A549 (cell line): ENCODE measurements at regions not wholly inside any gene's neighbourhood (a gene's known extent, or its start where the extent isn't known, plus 50 kb on each side); places are given as distances from the start of the nearest gene placed in this dataset.

Experiments
- ATAC-seq, 2 experiments: fragments of 200-7000 bp in 1 of 2; fragments of >200 bp in 1 of 2; cut with Nextera tagmentation in 1 of 2; cut with Tn5 transposase in 1 of 2; 3 replicates each; pipeline versions ENCODE4 v1.8.0 to v1.9.1; 2018 to 2020; ENCODE audit warnings: mild to moderate bottlenecking in 1 of 2, moderate library complexity in 1 of 2
- CTCF ChIA-PET: fragments of 300-600 bp; sonication (Branson Sonifier 250); formaldehyde crosslinking; extraction: SDS; loops from one replicate; lab custom pipeline; 2021; ENCODE audit warnings: antibody characterized with exemption, inconsistent platforms; lab: Yijun Ruan, JAX
- POLR2A ChIA-PET: fragments of 350-600 bp; formaldehyde crosslinking; extraction: SDS; loops from one replicate; lab custom pipeline; 2021; ENCODE audit warnings: antibody characterized with exemption, inconsistent platforms; lab: Yijun Ruan, JAX
- DNase-seq, 2 experiments: peaks; one replicate each; pipeline versions ENCODE4 v3.0.0 to v3.0.0-alpha.2; 2011 to 2016; ENCODE audit warnings: low read depth in 1 of 2, low spot score in 1 of 2
- FAIRE-seq: peaks from 2 replicates; lab custom pipeline; 2011; peaks lifted over from hg19 to GRCh38; lab: Jason Lieb, UNC
- H3K27ac ChIP-seq, 2 experiments: fragments of >200 bp; sonication (Bioruptor Twin); formaldehyde crosslinking; 3 replicates each; pipeline ENCODE4 v1.5.1; 2016 to 2017
- H3K4me1 ChIP-seq: fragments of >200 bp; sonication (Bioruptor Twin); formaldehyde crosslinking; 3 replicates; pipeline ENCODE4 v1.6.1; 2016
- H3K4me2 ChIP-seq: fragments of >200 bp; sonication (Bioruptor Twin); formaldehyde crosslinking; 3 replicates; pipeline ENCODE4 v1.6.1; 2016
- H3K4me3 ChIP-seq: fragments of >200 bp; sonication (Bioruptor Twin); formaldehyde crosslinking; 3 replicates; pipeline ENCODE4 v1.5.1; 2016
- H3K9me3 ChIP-seq: fragments of >200 bp; sonication (Bioruptor Twin); formaldehyde crosslinking; 3 replicates; pipeline ENCODE4 v1.6.1; 2016
- BHLHE40 ChIP-seq: IDR thresholded peaks from 2 replicates; pipeline ENCODE4 v1.6.1; 2012; ENCODE audit warnings: low read depth, low read length, inconsistent platforms
- CBX2 ChIP-seq: fragments of 200-600 bp; sonication (generic); IDR thresholded peaks from 2 replicates; pipeline ENCODE4 v1.6.1; 2016; ENCODE audit warnings: low read depth, mild to moderate bottlenecking, borderline replicate concordance
- CBX8 ChIP-seq: fragments of 200-600 bp; sonication (generic); IDR thresholded peaks from 2 replicates; pipeline ENCODE4 v1.6.1; 2016
- ESRRA ChIP-seq: fragments of 150-350 bp; IDR thresholded peaks from 2 replicates; pipeline ENCODE4 v1.6.1; 2014; ENCODE audit warnings: mild to moderate bottlenecking, low read length, borderline replicate concordance
- FOSB ChIP-seq: fragments of 250-450 bp; sonication (Bioruptor Pico); IDR thresholded peaks from 2 replicates; pipeline ENCODE4 v1.5.0; 2020; ENCODE audit warnings: mild to moderate bottlenecking, moderate library complexity
- FOSL2 ChIP-seq, 2 experiments: fragments of 450-650 bp in 1 of 2; fragments of >200 bp in 1 of 2; sonication (Bioruptor Twin) in 1 of 2; formaldehyde crosslinking; IDR thresholded peaks; 2 replicates each; pipeline versions ENCODE4 v1.5.0 to v1.6.1; 2016 to 2020; ENCODE audit warnings: mild to moderate bottlenecking in 1 of 2, moderate library complexity in 1 of 2
- FOXS1 ChIP-seq: fragments of 250-450 bp; sonication (Bioruptor Pico); IDR thresholded peaks from 2 replicates; pipeline ENCODE4 v1.5.0; 2020; ENCODE audit warnings: mild to moderate bottlenecking, moderate library complexity
- GATA3 ChIP-seq: IDR thresholded peaks from 2 replicates; pipeline ENCODE4 v1.6.1; 2012; ENCODE audit warnings: borderline replicate concordance
- HEYL ChIP-seq: fragments of 250-450 bp; sonication (Bioruptor Pico); IDR thresholded peaks from 2 replicates; pipeline ENCODE4 v1.8.0; 2021; ENCODE audit warnings: mild to moderate bottlenecking, moderate library complexity
- HOXB13 ChIP-seq: fragments of 250-450 bp; sonication (Bioruptor Pico); IDR thresholded peaks from 2 replicates; pipeline ENCODE4 v1.5.0; 2020; ENCODE audit warnings: low read depth, mild to moderate bottlenecking, moderate library complexity
- JUNB ChIP-seq: fragments of >200 bp; sonication (Bioruptor Twin); formaldehyde crosslinking; IDR thresholded peaks from 2 replicates; pipeline ENCODE4 v1.6.1; 2016
- KDM1A ChIP-seq: fragments of 200-600 bp; sonication (generic); IDR thresholded peaks from 2 replicates; pipeline ENCODE4 v1.6.1; 2016; ENCODE audit warnings: low read depth, mild to moderate bottlenecking
- MAFK ChIP-seq: fragments of 450-650 bp; IDR thresholded peaks from 2 replicates; pipeline ENCODE4 v1.6.1; 2014; ENCODE audit not compliant: partially characterized antibody
- MAX ChIP-seq: IDR thresholded peaks from 2 replicates; pipeline ENCODE4 v1.6.1; 2012
- POLR2A ChIP-seq: IDR thresholded peaks from 2 replicates; pipeline ENCODE4 v1.6.1; 2012; ENCODE audit warnings: mild to moderate bottlenecking, low read length
- POLR2AphosphoS2 ChIP-seq: conservative IDR thresholded peaks from 2 replicates; pipeline ENCODE4 v1.6.1; 2012; ENCODE audit warnings: low read length, improper control_type of control experiment, inconsistent platforms
- RARB ChIP-seq: fragments of 250-450 bp; sonication (Bioruptor Pico); IDR thresholded peaks from 2 replicates; pipeline ENCODE4 v1.8.0; 2021; ENCODE audit warnings: mild to moderate bottlenecking, moderate library complexity
- RNF2 ChIP-seq: fragments of 200-600 bp; sonication (generic); IDR thresholded peaks from 2 replicates; pipeline ENCODE4 v1.6.1; 2016; ENCODE audit warnings: low read depth, mild to moderate bottlenecking, antibody characterized with exemption, moderate library complexity, borderline replicate concordance
- SMC3 ChIP-seq: fragments of >200 bp; sonication (Bioruptor Twin); formaldehyde crosslinking; IDR thresholded peaks from 3 replicates; pipeline ENCODE4 v1.6.1; 2018; ENCODE audit warnings: inconsistent platforms
- SREBF2 ChIP-seq: fragments of 450-650 bp; IDR thresholded peaks from 2 replicates; pipeline ENCODE4 v1.6.1; 2014; ENCODE audit warnings: mild to moderate bottlenecking, moderate library complexity
- TFCP2L1 ChIP-seq: fragments of 250-450 bp; sonication (Bioruptor Pico); IDR thresholded peaks from 2 replicates; pipeline ENCODE4 v1.5.0; 2021; ENCODE audit warnings: mild to moderate bottlenecking
- ZC3H11A ChIP-seq: fragments of 450-650 bp; IDR thresholded peaks from 2 replicates; pipeline ENCODE4 v1.6.1; 2014; ENCODE audit warnings: antibody characterized with exemption, mild to moderate bottlenecking
- ZFP36 ChIP-seq: fragments of 450-650 bp; IDR thresholded peaks from 2 replicates; pipeline ENCODE4 v1.6.1; 2014; ENCODE audit warnings: borderline replicate concordance; ENCODE audit not compliant: partially characterized antibody
- ZSCAN20 ChIP-seq: fragments of 250-450 bp; sonication (Bioruptor Pico); IDR thresholded peaks from 2 replicates; pipeline ENCODE4 v1.8.0; 2022; ENCODE audit warnings: mild to moderate bottlenecking, moderate library complexity
- WGBS: methylation state at CpG from one replicate; pipeline ENCODE4 v1.1.6; 2017; ENCODE audit errors: missing lambda C conversion rate; 5-methylcytosine and 5-hydroxymethylcytosine counted together
- TF ChIP-seq, protein P1 (sequence below): fragments of 150-350 bp; IDR thresholded peaks from 2 replicates; pipeline ENCODE4 v1.6.1; 2014; ENCODE audit warnings: low read depth, mild to moderate bottlenecking, low read length
- TF ChIP-seq, protein P2 (sequence below): IDR thresholded peaks from 2 replicates; pipeline ENCODE4 v1.6.1; 2012

DNA sequence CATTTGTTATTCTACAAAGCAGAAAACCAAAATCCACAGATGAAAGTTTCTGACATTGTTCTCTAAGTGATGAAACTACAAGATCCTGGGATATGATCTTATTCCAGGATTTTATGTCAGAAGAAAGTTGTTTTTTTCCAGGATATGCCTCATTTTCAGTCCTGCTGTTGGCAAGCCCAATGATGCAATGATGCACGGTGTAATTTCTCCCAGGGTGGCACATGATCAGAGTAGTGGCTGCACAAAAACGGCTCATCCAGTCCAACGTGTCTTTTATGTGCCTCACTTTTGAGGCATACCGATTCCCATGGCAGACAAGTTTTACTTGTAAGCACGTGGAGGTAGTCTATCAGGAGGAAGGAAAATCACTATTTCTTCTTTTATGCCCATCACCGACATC lies 302.3 kb upstream of the JAG1 start:
- 81% methylated on average over 6 of the region's 6 CpGs for WGBS
- TF ChIP-seq ZFP36 = no peak
- no peak for TF ChIP-seq MAX
- TF ChIP-seq BHLHE40 = no peak
- no peaks in the 10 kb centered on the region for H3K4me1 ChIP-seq
- H3K4me2 ChIP-seq = no peak overlapping the region
- peak; percentile 56 for FAIRE-seq
- POLR2A ChIA-PET = no interaction called here
- CTCF ChIA-PET = interaction anchor here (0.5 kb wide), 1 partner anchor 301 kb away, joined by 3 read pairs; no protein-coding TSS in a partner anchor
- ATAC-seq = no peak
- H3K4me3 ChIP-seq = no peak overlapping the region
- H3K27ac ChIP-seq = no peak overlapping the region
- no peaks in the 10 kb centered on the region for H3K9me3 ChIP-seq
- no peak for DNase-seq

DNA sequence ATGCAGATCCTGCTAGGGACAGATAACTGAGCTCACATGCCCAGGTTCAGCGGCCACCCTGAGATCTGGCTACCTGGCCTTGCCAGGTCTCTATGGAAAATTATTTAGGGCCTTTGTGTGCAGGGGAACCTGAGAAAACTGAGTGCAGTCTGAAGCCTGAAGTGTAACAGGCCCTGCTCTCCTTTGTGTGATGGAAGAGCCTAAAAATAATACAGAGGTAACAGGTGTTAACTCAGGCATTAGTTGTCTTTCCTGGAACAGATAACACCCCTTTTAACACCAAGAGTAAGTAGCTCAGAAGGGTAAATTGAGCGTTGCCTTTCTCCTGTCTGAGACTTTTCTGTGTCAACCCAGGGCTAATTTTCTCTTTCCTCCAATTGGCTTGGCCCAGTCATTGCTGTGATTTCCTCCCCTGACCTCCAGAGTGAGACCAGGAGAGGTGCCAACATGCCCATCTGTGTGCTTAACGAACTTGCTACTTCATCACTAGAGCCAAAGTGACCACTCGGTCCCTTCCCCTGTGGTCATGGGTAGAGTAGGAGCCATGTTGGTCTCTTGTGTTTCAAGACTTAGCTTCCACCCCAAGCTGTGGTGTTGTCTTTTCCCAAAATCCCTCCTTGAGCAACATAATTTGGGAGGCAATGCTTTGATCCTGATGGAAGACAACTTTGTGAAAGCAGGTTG lies 304.4 kb upstream of the JAG1 start:
- ChIA-PET CTCF (interaction anchor here (0.7 to 1.8 kb wide), 2 partner anchors 24 to 41 kb away, joined by 3 read pairs; no protein-coding TSS in a partner anchor), POLR2A (no interaction called here)
- no peak overlapping the region for H3K27ac ChIP-seq
- no peak overlapping the region for H3K4me2 ChIP-seq
- peaks cover 13% of the 10 kb centered on the region for H3K4me1 ChIP-seq
- H3K9me3 ChIP-seq = no peaks in the 10 kb centered on the region
- ATAC-seq (no peak), FAIRE-seq (no peak)
- 74% methylated on average over 4 of the region's 4 CpGs for WGBS
- no peak for TF ChIP-seq TFCP2L1 (CRISPR knock-in tag)
- no peak for TF ChIP-seq BHLHE40
- no peak for TF ChIP-seq ZC3H11A
- TF ChIP-seq, all 56 proteins: peak for 0
- no peak for DNase-seq
- H3K4me3 ChIP-seq = no peak overlapping the region

- no peak for ATAC-seq
- peaks cover 13% of the 10 kb centered on the region for H3K4me1 ChIP-seq
- H3K4me3 ChIP-seq = no peak overlapping the region
- FAIRE-seq = no peak
- DNase-seq = no peak
- no peaks in the 10 kb centered on the region for H3K9me3 ChIP-seq
- no peak overlapping the region for H3K4me2 ChIP-seq
- POLR2A ChIA-PET = no interaction called here
- WGBS = 85% methylated on average over 5 of the region's 5 CpGs
- TF ChIP-seq HEYL (CRISPR knock-in tag) (no peak), ESRRA (no peak), FOSB (CRISPR knock-in tag) (no peak), CBX8 (no peak), CBX2 (no peak), ZSCAN20 (CRISPR knock-in tag) (no peak), SMC3 (no peak), HOXB13 (no peak), KDM1A (no peak), RNF2 (no peak), JUNB (no peak), SREBF2 (no peak), FOSL2 (IDR thresholded peaks at IDR 0.05) (no peak), FOSL2 (CRISPR knock-in tag; IDR thresholded peaks at IDR 0.05) (no peak), POLR2AphosphoS2 (no peak), POLR2A (no peak)
- TF ChIP-seq, protein P1, sequence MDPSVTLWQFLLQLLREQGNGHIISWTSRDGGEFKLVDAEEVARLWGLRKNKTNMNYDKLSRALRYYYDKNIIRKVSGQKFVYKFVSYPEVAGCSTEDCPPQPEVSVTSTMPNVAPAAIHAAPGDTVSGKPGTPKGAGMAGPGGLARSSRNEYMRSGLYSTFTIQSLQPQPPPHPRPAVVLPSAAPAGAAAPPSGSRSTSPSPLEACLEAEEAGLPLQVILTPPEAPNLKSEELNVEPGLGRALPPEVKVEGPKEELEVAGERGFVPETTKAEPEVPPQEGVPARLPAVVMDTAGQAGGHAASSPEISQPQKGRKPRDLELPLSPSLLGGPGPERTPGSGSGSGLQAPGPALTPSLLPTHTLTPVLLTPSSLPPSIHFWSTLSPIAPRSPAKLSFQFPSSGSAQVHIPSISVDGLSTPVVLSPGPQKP = no peak
- CTCF ChIA-PET = interaction anchor here (1.8 kb wide), 1 partner anchor 24 kb away, joined by 3 read pairs; no protein-coding TSS in a partner anchor
- H3K27ac ChIP-seq = no peak overlapping the region
Measured at GRCh38 chr20:10978713-10979112, 304.9 kb upstream of the JAG1 start.

DNA sequence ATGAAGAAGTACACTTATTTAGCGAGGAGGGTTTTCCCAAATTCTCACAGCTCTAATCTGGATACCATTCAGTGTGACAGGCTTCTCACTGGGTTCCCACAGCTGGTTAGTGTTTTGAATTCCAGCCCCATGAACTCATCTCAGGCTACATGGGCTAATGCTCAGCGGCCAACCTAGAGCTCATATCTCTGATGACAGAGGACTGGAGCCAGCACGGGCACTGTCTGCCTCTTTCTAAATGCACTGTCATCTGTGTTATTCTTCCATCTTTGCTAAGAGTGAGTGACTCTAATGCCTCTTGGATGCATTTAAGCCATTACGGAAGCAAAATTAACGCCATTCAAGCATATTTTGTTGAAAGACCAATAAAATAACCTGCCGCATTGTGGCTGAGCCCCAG lies 308.9 kb upstream of the JAG1 start:
- WGBS = 68% methylated on average over 6 of the region's 6 CpGs
- ATAC-seq = peak; percentile 91 to 93
- ChIA-PET CTCF (interaction anchor here (0.8 to 1.4 kb wide), 4 partner anchors 12 to 233 kb away, joined by 3 to 4 read pairs (median 3); no protein-coding TSS in a partner anchor), POLR2A (interaction anchor here (1.8 kb wide), 1 partner anchor 309 kb away, joined by 9 read pairs; the partner anchor contains the start of gene JAG1)
- H3K4me2 ChIP-seq = peak overlapping the region; percentile 41
- H3K27ac ChIP-seq = peak overlapping the region; percentile 11 to 41; a peak in 2 of 6 replicates
- H3K9me3 ChIP-seq = no peaks in the 10 kb centered on the region
- H3K4me3 ChIP-seq = no peak overlapping the region
- no peak for FAIRE-seq
- peaks cover 25% of the 10 kb centered on the region for H3K4me1 ChIP-seq
- peak; percentile 28 to 63 for DNase-seq
- TF ChIP-seq, protein P2, sequence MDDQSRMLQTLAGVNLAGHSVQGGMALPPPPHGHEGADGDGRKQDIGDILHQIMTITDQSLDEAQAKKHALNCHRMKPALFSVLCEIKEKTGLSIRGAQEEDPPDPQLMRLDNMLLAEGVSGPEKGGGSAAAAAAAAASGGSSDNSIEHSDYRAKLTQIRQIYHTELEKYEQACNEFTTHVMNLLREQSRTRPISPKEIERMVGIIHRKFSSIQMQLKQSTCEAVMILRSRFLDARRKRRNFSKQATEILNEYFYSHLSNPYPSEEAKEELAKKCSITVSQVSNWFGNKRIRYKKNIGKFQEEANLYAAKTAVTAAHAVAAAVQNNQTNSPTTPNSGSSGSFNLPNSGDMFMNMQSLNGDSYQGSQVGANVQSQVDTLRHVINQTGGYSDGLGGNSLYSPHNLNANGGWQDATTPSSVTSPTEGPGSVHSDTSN = no peak
- no peak for TF ChIP-seq ZC3H11A
- peak; percentile 17; the same call in 1 of the 2 replicates for TF ChIP-seq GATA3
- no peak for TF ChIP-seq BHLHE40
- TF ChIP-seq RARB (CRISPR knock-in tag) = no peak
- TF ChIP-seq FOSL2 (IDR thresholded peaks at IDR 0.05) = no peak
- TF ChIP-seq FOSL2 (CRISPR knock-in tag; IDR thresholded peaks at IDR 0.05) = peak; percentile 37; the same call in 1 of the 2 replicates
- peak; percentile 75 for TF ChIP-seq MAFK
- no peak for TF ChIP-seq FOXS1 (CRISPR knock-in tag)
